ENCODE measurements at regions not wholly inside any gene's neighbourhood (a gene's known extent, or its start where the extent isn't known, plus 50 kb on each side); places are given as distances from the start of the nearest gene placed in this dataset.

GRCh38 chr12:126763359-126763758, 1503.6 kb upstream of the TMEM132C start:
- Histone ChIP-seq H3K27me3 (no peaks in the 10 kb centered on the region), H3K4me3 (no peak overlapping the region), H3K9me3 (peaks cover 0 to 25% (median 20%) of the 10 kb centered on the region in 3 donors), H3K27ac (no peak overlapping the region), H3K4me1 (no peaks in the 10 kb centered on the region), H3K36me3 (no peaks in the 10 kb centered on the region)
- intact Hi-C loops (cut with DNase I) = no loop called here
- TF ChIP-seq CTCF (IDR thresholded peaks at IDR 0.05) = no peak
- no peak for TF ChIP-seq POLR2A (IDR thresholded peaks at IDR 0.05)
- 58 to 65% methylated on average over 2 of the region's 2 CpGs for WGBS, 2 donors
- DNase-seq = no peak

- Histone ChIP-seq H3K4me1 (no peaks in the 10 kb centered on the region), H3K9me3 (peaks cover 0 to 25% (median 20%) of the 10 kb centered on the region in 3 donors), H3K27ac (no peak overlapping the region), H3K4me3 (no peak overlapping the region), H3K36me3 (no peaks in the 10 kb centered on the region), H3K27me3 (no peaks in the 10 kb centered on the region)
- intact Hi-C loops (cut with DNase I) = no loop called here
- TF ChIP-seq CTCF (IDR thresholded peaks at IDR 0.05) (no peak), POLR2A (IDR thresholded peaks at IDR 0.05) (no peak)
- no peak for DNase-seq
- 80 to 89% methylated on average over 5 to 6 of the region's 8 CpGs for WGBS, 2 donors
Measured at GRCh38 chr12:126767334-126767733, 1499.6 kb upstream of the TMEM132C start.

- no peak overlapping the region for H3K4me3 ChIP-seq
- intact Hi-C loops (cut with DNase I) = no loop called here
- no peaks in the 10 kb centered on the region for H3K27me3 ChIP-seq
- H3K27ac ChIP-seq = no peak overlapping the region
- H3K36me3 ChIP-seq = no peaks in the 10 kb centered on the region
- H3K4me1 ChIP-seq = no peaks in the 10 kb centered on the region
- TF ChIP-seq POLR2A (IDR thresholded peaks at IDR 0.05) = no peak
- no peak for TF ChIP-seq CTCF (IDR thresholded peaks at IDR 0.05)
- WGBS, 2 donors = 52 to 69% methylated on average over 4 of the region's 4 CpGs
- peaks cover 0 to 14% (median 9%) of the 10 kb centered on the region in 3 donors for H3K9me3 ChIP-seq
- no peak for DNase-seq
Measured at GRCh38 chr12:126768517-126768916, 1498.5 kb upstream of the TMEM132C start.

GRCh38 chr12:126770188-126770587, 1496.8 kb upstream of the TMEM132C start:
- WGBS, 2 donors = 48 to 78% methylated on average over 3 of the region's 3 CpGs
- Histone ChIP-seq H3K27me3 (no peaks in the 10 kb centered on the region), H3K4me1 (no peaks in the 10 kb centered on the region), H3K27ac (no peak overlapping the region), H3K9me3 (peaks cover 0 to 5% (median 4%) of the 10 kb centered on the region in 3 donors), H3K36me3 (no peaks in the 10 kb centered on the region), H3K4me3 (no peak overlapping the region)
- no peak for DNase-seq
- TF ChIP-seq CTCF (IDR thresholded peaks at IDR 0.05) = no peak
- no peak for TF ChIP-seq POLR2A (IDR thresholded peaks at IDR 0.05)
- intact Hi-C loops (cut with DNase I) = no loop called here

GRCh38 chr12:126772171-126772864, 1494.7 kb upstream of the TMEM132C start:
- no peaks in the 10 kb centered on the region for H3K27me3 ChIP-seq
- peaks cover 0 to 3% (median under 1%) of the 10 kb centered on the region in 3 donors for H3K9me3 ChIP-seq
- intact Hi-C loops (cut with DNase I) = no loop called here
- no peaks in the 10 kb centered on the region for H3K36me3 ChIP-seq
- no peaks in the 10 kb centered on the region for H3K4me1 ChIP-seq
- 47 to 67% methylated on average over 18 of the region's 18 CpGs for WGBS, 2 donors
- peak overlapping the region in 2 of 4 donors; percentile 6 to 46 for H3K4me3 ChIP-seq
- TF ChIP-seq CTCF (IDR thresholded peaks at IDR 0.05) (no peak), POLR2A (IDR thresholded peaks at IDR 0.05) (no peak)
- H3K27ac ChIP-seq = peak overlapping the region in 1 of 4 donors; percentile 21
- DNase-seq = no peak
